ENCODE measurements at regions not wholly inside any gene's neighbourhood (a gene's known extent, or its start where the extent isn't known, plus 50 kb on each side); places are given as distances from the start of the nearest gene placed in this dataset.

DNA sequence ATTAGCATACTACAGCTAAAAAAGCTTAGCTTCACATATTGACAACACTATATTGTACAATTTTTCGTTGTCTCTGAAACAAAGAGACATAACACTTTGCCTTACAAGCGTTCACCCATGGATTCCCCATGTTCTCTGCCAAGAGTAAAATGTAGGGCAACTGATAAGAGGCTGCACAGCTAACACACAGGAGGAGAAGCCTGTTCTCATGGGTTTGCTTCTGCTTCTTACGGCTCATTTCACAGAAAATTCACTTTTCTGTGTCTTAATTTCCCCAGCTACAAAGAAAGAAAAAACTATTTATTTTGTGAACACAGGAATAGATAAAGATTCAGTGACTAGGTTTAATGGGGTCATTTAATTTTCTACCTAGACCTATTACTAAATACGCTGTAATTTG, 182.8 kb upstream of the DLGAP1 start:
- Histone ChIP-seq H3K36me3 (no peaks in the 10 kb centered on the region), H3K9me3 (no peaks in the 10 kb centered on the region), H3K27ac (no peak overlapping the region), H3K27me3 (no peaks in the 10 kb centered on the region), H3K4me3 (no peak overlapping the region), H3K4me1 (no peaks in the 10 kb centered on the region)
- TF ChIP-seq POLR2AphosphoS5 (IDR thresholded peaks at IDR 0.05) (no peak), POLR2A (IDR thresholded peaks at IDR 0.05) (no peak), EP300 (IDR thresholded peaks at IDR 0.05) (no peak)
- TF ChIP-seq, protein P1, sequence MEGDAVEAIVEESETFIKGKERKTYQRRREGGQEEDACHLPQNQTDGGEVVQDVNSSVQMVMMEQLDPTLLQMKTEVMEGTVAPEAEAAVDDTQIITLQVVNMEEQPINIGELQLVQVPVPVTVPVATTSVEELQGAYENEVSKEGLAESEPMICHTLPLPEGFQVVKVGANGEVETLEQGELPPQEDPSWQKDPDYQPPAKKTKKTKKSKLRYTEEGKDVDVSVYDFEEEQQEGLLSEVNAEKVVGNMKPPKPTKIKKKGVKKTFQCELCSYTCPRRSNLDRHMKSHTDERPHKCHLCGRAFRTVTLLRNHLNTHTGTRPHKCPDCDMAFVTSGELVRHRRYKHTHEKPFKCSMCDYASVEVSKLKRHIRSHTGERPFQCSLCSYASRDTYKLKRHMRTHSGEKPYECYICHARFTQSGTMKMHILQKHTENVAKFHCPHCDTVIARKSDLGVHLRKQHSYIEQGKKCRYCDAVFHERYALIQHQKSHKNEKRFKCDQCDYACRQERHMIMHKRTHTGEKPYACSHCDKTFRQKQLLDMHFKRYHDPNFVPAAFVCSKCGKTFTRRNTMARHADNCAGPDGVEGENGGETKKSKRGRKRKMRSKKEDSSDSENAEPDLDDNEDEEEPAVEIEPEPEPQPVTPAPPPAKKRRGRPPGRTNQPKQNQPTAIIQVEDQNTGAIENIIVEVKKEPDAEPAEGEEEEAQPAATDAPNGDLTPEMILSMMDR (IDR thresholded peaks at IDR 0.05) = no peak
- WGBS, 2 donors (ENCODE audit: low coverage in 1 of 2) = 84 to 100% methylated on average over 1 to 4 of the region's 4 CpGs
- no peak for ATAC-seq

DNA sequence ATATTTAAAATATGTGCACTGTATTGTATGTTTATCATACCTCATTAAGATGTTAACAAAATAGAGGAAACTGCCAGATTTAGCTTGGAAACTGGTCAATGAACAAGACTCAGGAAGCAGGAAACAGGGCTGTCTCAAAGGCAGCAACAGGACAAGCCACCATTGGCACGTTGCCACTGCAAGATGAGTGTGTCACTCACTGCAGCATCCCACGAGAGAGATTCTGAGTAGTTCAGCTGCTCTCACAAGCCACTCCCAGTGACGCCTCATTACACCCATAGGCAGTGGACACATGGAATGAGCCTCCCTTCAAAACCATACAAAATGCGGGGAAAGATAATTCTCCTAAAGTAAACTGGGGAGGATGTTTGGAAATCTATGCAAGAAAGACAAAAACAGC, 181.9 kb upstream of the DLGAP1 start:
- no peak for ATAC-seq
- no peaks in the 10 kb centered on the region for H3K36me3 ChIP-seq
- H3K27ac ChIP-seq = no peak overlapping the region
- WGBS, 2 donors (ENCODE audit: low coverage in 1 of 2) = 24 to 28% methylated on average over 3 to 4 of the region's 4 CpGs
- no peak overlapping the region for H3K4me3 ChIP-seq
- TF ChIP-seq POLR2AphosphoS5 (IDR thresholded peaks at IDR 0.05) (no peak), POLR2A (IDR thresholded peaks at IDR 0.05) (no peak), EP300 (IDR thresholded peaks at IDR 0.05) (no peak)
- TF ChIP-seq, protein P1 (IDR thresholded peaks at IDR 0.05) = no peak
- no peaks in the 10 kb centered on the region for H3K4me1 ChIP-seq
- no peaks in the 10 kb centered on the region for H3K27me3 ChIP-seq
- no peaks in the 10 kb centered on the region for H3K9me3 ChIP-seq

DNA sequence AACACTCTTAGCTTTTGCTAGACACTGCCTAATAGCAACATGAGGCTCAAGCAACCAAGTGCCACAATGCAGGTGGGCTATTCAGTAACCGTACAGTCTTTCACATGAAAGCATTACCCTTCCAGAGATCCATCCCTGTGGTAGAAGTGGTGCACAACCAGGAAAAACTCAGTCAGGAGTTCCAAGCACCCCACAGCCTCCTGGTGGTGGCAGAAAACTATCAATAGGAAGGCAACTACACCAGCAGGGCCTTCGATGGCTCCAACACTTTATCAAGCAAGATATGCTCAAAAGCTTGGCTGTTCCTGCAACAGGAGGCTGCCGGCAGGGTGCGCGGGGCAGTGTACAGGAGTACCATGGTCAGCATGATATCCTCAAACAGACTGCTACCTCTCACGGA, 176.1 kb upstream of the DLGAP1 start:
- Histone ChIP-seq H3K36me3 (no peaks in the 10 kb centered on the region), H3K27me3 (no peaks in the 10 kb centered on the region), H3K9me3 (no peaks in the 10 kb centered on the region), H3K4me1 (no peaks in the 10 kb centered on the region), H3K27ac (no peak overlapping the region), H3K4me3 (no peak overlapping the region)
- 76 to 98% methylated on average over 2 to 5 of the region's 6 CpGs for WGBS, 2 donors (ENCODE audit: low coverage in 1 of 2)
- ATAC-seq = no peak
- TF ChIP-seq, protein P1 (IDR thresholded peaks at IDR 0.05) = no peak
- TF ChIP-seq EP300 (IDR thresholded peaks at IDR 0.05) (no peak), POLR2AphosphoS5 (IDR thresholded peaks at IDR 0.05) (no peak), POLR2A (IDR thresholded peaks at IDR 0.05) (no peak)

DNA sequence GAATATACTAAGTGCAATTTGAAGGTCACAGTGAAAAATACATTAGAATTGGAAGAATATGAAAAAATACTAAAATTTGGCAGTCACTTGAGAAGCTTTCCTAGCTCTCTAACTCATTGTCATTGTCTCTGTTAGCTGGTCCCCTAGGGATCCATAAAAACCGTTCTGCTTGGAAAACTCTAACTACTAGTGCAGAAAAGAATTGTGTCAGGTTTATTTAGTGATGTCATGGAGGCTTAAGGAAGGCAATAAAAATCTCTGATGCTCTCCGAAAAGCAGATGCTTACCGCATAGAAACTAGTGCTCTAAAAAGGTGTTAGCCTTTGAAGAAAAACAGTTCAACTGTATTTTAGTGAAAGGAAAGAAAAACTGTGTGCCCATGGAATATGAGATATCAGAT, 150.1 kb upstream of the DLGAP1 start:
- Histone ChIP-seq H3K36me3 (no peaks in the 10 kb centered on the region), H3K9me3 (no peaks in the 10 kb centered on the region), H3K4me3 (no peak overlapping the region), H3K4me1 (no peaks in the 10 kb centered on the region), H3K27ac (no peak overlapping the region), H3K27me3 (no peaks in the 10 kb centered on the region)
- ATAC-seq = no peak
- 40 to 60% methylated on average over 1 to 3 of the region's 3 CpGs for WGBS, 2 donors (ENCODE audit: low coverage in 1 of 2)
- TF ChIP-seq POLR2AphosphoS5 (IDR thresholded peaks at IDR 0.05) (no peak), POLR2A (IDR thresholded peaks at IDR 0.05) (no peak), EP300 (IDR thresholded peaks at IDR 0.05) (no peak)
- TF ChIP-seq, protein P1 (IDR thresholded peaks at IDR 0.05) = no peak

DNA sequence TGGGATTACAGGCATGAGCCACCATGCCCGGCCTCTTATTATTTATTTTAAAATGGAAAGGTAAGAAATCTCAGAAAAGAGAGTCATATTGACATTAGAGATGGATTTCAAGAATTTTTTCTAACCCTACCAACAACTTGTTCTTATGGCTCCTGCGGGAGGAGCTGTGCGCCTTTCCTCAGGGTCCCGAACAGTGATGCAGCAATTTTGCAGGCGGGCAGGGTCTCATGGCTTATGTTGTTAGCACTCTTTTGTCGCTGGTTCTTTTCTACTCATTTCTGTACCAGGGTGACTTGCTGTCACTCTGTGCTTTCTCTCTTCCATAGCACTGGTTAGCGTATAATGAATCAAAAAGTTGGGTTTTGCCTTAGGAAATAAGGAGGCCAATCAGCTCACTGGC, 148.8 kb upstream of the DLGAP1 start:
- no peaks in the 10 kb centered on the region for H3K36me3 ChIP-seq
- H3K4me3 ChIP-seq = no peak overlapping the region
- 62 to 82% methylated on average over 5 to 7 of the region's 7 CpGs for WGBS, 2 donors (ENCODE audit: low coverage in 1 of 2)
- no peaks in the 10 kb centered on the region for H3K4me1 ChIP-seq
- H3K27me3 ChIP-seq = no peaks in the 10 kb centered on the region
- ATAC-seq = no peak
- no peaks in the 10 kb centered on the region for H3K9me3 ChIP-seq
- no peak overlapping the region for H3K27ac ChIP-seq
- TF ChIP-seq POLR2AphosphoS5 (IDR thresholded peaks at IDR 0.05) (no peak), POLR2A (IDR thresholded peaks at IDR 0.05) (no peak)
- TF ChIP-seq, protein P1 (IDR thresholded peaks at IDR 0.05) = no peak
